ENCODE measurements at regions not wholly inside any gene's neighbourhood (a gene's known extent, or its start where the extent isn't known, plus 50 kb on each side); places are given as distances from the start of the nearest gene placed in this dataset.
"Not testable (repeated sequence)": the region's sequence is repeated elsewhere in the genome, so short reads cannot be mapped to it uniquely, and the experiment has no call there.

- no peak overlapping the region for H3K4me3 Mint-ChIP-seq (ENCODE audit: unreplicated experiment)
- POLR2A ChIA-PET: no interaction called here
Observed at GRCh38 chr17:31798205-31798724, 60.8 kb downstream of the COPRS start.

GRCh38 chr17:31795941-31796340 lies 63.1 kb downstream of the COPRS start:
- CTCF ChIA-PET; H3K27ac Mint-ChIP-seq (ENCODE audit: low read depth, unreplicated experiment); intact Hi-C loops (cut with micrococcal nuclease); DNase-seq (ENCODE audit: unreplicated experiment); H3K4me3 Mint-ChIP-seq (ENCODE audit: unreplicated experiment); H3K9me3 Mint-ChIP-seq (ENCODE audit: unreplicated experiment); H3K4me1 Mint-ChIP-seq (ENCODE audit: insufficient read depth, unreplicated experiment); H3K36me3 Mint-ChIP-seq (ENCODE audit: insufficient read depth, unreplicated experiment); H3K27me3 Mint-ChIP-seq (ENCODE audit: insufficient read depth, unreplicated experiment); BruUV-seq (replicated peaks); POLR2A ChIA-PET: not testable (repeated sequence)

More at GRCh38 chr17:31798205-31798724, 60.8 kb downstream of the COPRS start:
- peaks cover 5% of the 10 kb centered on the region for H3K36me3 Mint-ChIP-seq (ENCODE audit: insufficient read depth, unreplicated experiment)
- H3K4me1 Mint-ChIP-seq (ENCODE audit: insufficient read depth, unreplicated experiment): no peaks in the 10 kb centered on the region
- BruUV-seq (replicated peaks): no TSS peak
- intact Hi-C loops (cut with micrococcal nuclease): no loop called here
- no peaks in the 10 kb centered on the region for H3K9me3 Mint-ChIP-seq (ENCODE audit: unreplicated experiment)
- H3K27me3 Mint-ChIP-seq (ENCODE audit: insufficient read depth, unreplicated experiment): no peaks in the 10 kb centered on the region
- TF ChIP-seq CTCF (IDR thresholded peaks at IDR 0.05; ENCODE audit: unreplicated experiment): no peak
- no peak for DNase-seq (ENCODE audit: unreplicated experiment)
- CTCF ChIA-PET: interaction anchor here (1.2 kb wide), 1 partner anchor 10 kb away, joined by 3 read pairs; no protein-coding TSS in a partner anchor
- no peak overlapping the region for H3K27ac Mint-ChIP-seq (ENCODE audit: low read depth, unreplicated experiment)

- BruUV-seq (replicated peaks): no TSS peak
- no peaks in the 10 kb centered on the region for H3K27me3 Mint-ChIP-seq (ENCODE audit: insufficient read depth, unreplicated experiment)
- no peak for TF ChIP-seq CTCF (IDR thresholded peaks at IDR 0.05; ENCODE audit: unreplicated experiment)
- intact Hi-C loops (cut with micrococcal nuclease): no loop called here
- ChIA-PET POLR2A (no interaction called here), CTCF (no interaction called here)
- no peak overlapping the region for H3K4me3 Mint-ChIP-seq (ENCODE audit: unreplicated experiment)
- no peaks in the 10 kb centered on the region for H3K4me1 Mint-ChIP-seq (ENCODE audit: insufficient read depth, unreplicated experiment)
- no peaks in the 10 kb centered on the region for H3K9me3 Mint-ChIP-seq (ENCODE audit: unreplicated experiment)
- DNase-seq (ENCODE audit: unreplicated experiment): no peak
- no peak overlapping the region for H3K27ac Mint-ChIP-seq (ENCODE audit: low read depth, unreplicated experiment)
- no peaks in the 10 kb centered on the region for H3K36me3 Mint-ChIP-seq (ENCODE audit: insufficient read depth, unreplicated experiment)
Observed at GRCh38 chr17:31794111-31794510, 64.9 kb downstream of the COPRS start.

- H3K4me1 Mint-ChIP-seq (ENCODE audit: insufficient read depth, unreplicated experiment); H3K36me3 Mint-ChIP-seq (ENCODE audit: insufficient read depth, unreplicated experiment); H3K4me3 Mint-ChIP-seq (ENCODE audit: unreplicated experiment); H3K27me3 Mint-ChIP-seq (ENCODE audit: insufficient read depth, unreplicated experiment); BruUV-seq (replicated peaks); intact Hi-C loops (cut with micrococcal nuclease); H3K27ac Mint-ChIP-seq (ENCODE audit: low read depth, unreplicated experiment); POLR2A ChIA-PET; H3K9me3 Mint-ChIP-seq (ENCODE audit: unreplicated experiment); DNase-seq (ENCODE audit: unreplicated experiment); CTCF ChIA-PET: not testable (repeated sequence)
Observed at GRCh38 chr17:31793634-31794033, 65.4 kb downstream of the COPRS start.

GRCh38 chr17:31792007-31792585 lies 66.9 kb downstream of the COPRS start:
- ChIA-PET CTCF (no interaction called here), POLR2A (no interaction called here)
- no peaks in the 10 kb centered on the region for H3K36me3 Mint-ChIP-seq (ENCODE audit: insufficient read depth, unreplicated experiment)
- intact Hi-C loops (cut with micrococcal nuclease): no loop called here
- BruUV-seq (replicated peaks): no TSS peak
- DNase-seq (ENCODE audit: unreplicated experiment): no peak
- no peak for TF ChIP-seq CTCF (IDR thresholded peaks at IDR 0.05; ENCODE audit: unreplicated experiment)
- H3K27ac Mint-ChIP-seq (ENCODE audit: low read depth, unreplicated experiment): no peak overlapping the region
- H3K4me1 Mint-ChIP-seq (ENCODE audit: insufficient read depth, unreplicated experiment): peaks cover 18% of the 10 kb centered on the region
- H3K9me3 Mint-ChIP-seq (ENCODE audit: unreplicated experiment): no peaks in the 10 kb centered on the region
- H3K4me3 Mint-ChIP-seq (ENCODE audit: unreplicated experiment): no peak overlapping the region
- no peaks in the 10 kb centered on the region for H3K27me3 Mint-ChIP-seq (ENCODE audit: insufficient read depth, unreplicated experiment)
